ENCODE measurements at regions not wholly inside any gene's neighbourhood (a gene's known extent, or its start where the extent isn't known, plus 50 kb on each side); places are given as distances from the start of the nearest gene placed in this dataset.

- no peak overlapping the region for H3K4me2 ChIP-seq (ENCODE audit: extremely low read depth, insufficient read depth, low read length)
- no peaks in the 10 kb centered on the region for H3K9me3 ChIP-seq (ENCODE audit: control insufficient read depth, insufficient read depth, low read depth, low read length)
- H4K20me1 ChIP-seq (ENCODE audit: control insufficient read depth, extremely low read depth, insufficient read depth, low read length) = no peaks in the 10 kb centered on the region
- no peak overlapping the region for H2AFZ ChIP-seq (ENCODE audit: low read length)
- H3K79me2 ChIP-seq (ENCODE audit: control insufficient read depth, insufficient read depth, low read length) = no peaks in the 10 kb centered on the region
- no peak for TF ChIP-seq CTCF (conservative IDR thresholded peaks at IDR 0.05 in 1 of 2, IDR thresholded peaks at IDR 0.05 in 1 of 2; ENCODE audit: low read depth in 1 of 2, low read length in 2 of 2)
- no peaks in the 10 kb centered on the region for H3K4me1 ChIP-seq (ENCODE audit: control insufficient read depth, extremely low read depth, insufficient read depth, low read length)
- DNase-seq (ENCODE audit: low read depth in 2 of 2) = no peak
- no peak overlapping the region for H3K4me3 ChIP-seq (replicated peaks in 1 of 4; ENCODE audit: control extremely low read depth in 1 of 4, insufficient read depth in 1 of 4, low read depth in 3 of 4, low read length in 4 of 4)
- no peak overlapping the region for H3K9ac ChIP-seq (ENCODE audit: insufficient read depth, low read length)
- H3K27me3 ChIP-seq (ENCODE audit: control insufficient read depth, insufficient read depth, low read length) = no peaks in the 10 kb centered on the region
- H3K36me3 ChIP-seq (ENCODE audit: control insufficient read depth, insufficient read depth, low read length) = no peaks in the 10 kb centered on the region
- no peak overlapping the region for H3K27ac ChIP-seq (ENCODE audit: insufficient read depth, low read length)
Observed at GRCh38 chr6:87921034-87921433, 126.6 kb upstream of the SPACA1 start.

- no peak overlapping the region for H3K9ac ChIP-seq (ENCODE audit: insufficient read depth, low read length)
- H3K36me3 ChIP-seq (ENCODE audit: control insufficient read depth, insufficient read depth, low read length) = no peaks in the 10 kb centered on the region
- no peak overlapping the region for H2AFZ ChIP-seq (ENCODE audit: low read length)
- H3K27ac ChIP-seq (ENCODE audit: insufficient read depth, low read length) = no peak overlapping the region
- DNase-seq (ENCODE audit: low read depth in 2 of 2) = no peak
- H3K27me3 ChIP-seq (ENCODE audit: control insufficient read depth, insufficient read depth, low read length) = no peaks in the 10 kb centered on the region
- H3K4me3 ChIP-seq (replicated peaks in 1 of 4; ENCODE audit: control extremely low read depth in 1 of 4, insufficient read depth in 1 of 4, low read depth in 3 of 4, low read length in 4 of 4) = no peak overlapping the region
- no peaks in the 10 kb centered on the region for H3K4me1 ChIP-seq (ENCODE audit: control insufficient read depth, extremely low read depth, insufficient read depth, low read length)
- no peak overlapping the region for H3K4me2 ChIP-seq (ENCODE audit: extremely low read depth, insufficient read depth, low read length)
- H3K9me3 ChIP-seq (ENCODE audit: control insufficient read depth, insufficient read depth, low read depth, low read length) = no peaks in the 10 kb centered on the region
- TF ChIP-seq CTCF (conservative IDR thresholded peaks at IDR 0.05 in 1 of 2, IDR thresholded peaks at IDR 0.05 in 1 of 2; ENCODE audit: low read depth in 1 of 2, low read length in 2 of 2) = no peak
- no peak for TF ChIP-seq EZH2 (IDR thresholded peaks at IDR 0.05; ENCODE audit: low read length, missing control alignments)
- H3K79me2 ChIP-seq (ENCODE audit: control insufficient read depth, insufficient read depth, low read length) = no peaks in the 10 kb centered on the region
- H4K20me1 ChIP-seq (ENCODE audit: control insufficient read depth, extremely low read depth, insufficient read depth, low read length) = no peaks in the 10 kb centered on the region
Observed at GRCh38 chr6:87920245-87920644, 127.4 kb upstream of the SPACA1 start.

GRCh38 chr6:87919416-87919815 is 128.2 kb upstream of the SPACA1 start:
- no peak for TF ChIP-seq CTCF (conservative IDR thresholded peaks at IDR 0.05 in 1 of 2, IDR thresholded peaks at IDR 0.05 in 1 of 2; ENCODE audit: low read depth in 1 of 2, low read length in 2 of 2)
- TF ChIP-seq EZH2 (IDR thresholded peaks at IDR 0.05; ENCODE audit: low read length, missing control alignments) = no peak
- Histone ChIP-seq H3K4me1 (ENCODE audit: control insufficient read depth, extremely low read depth, insufficient read depth, low read length) (no peaks in the 10 kb centered on the region), H4K20me1 (ENCODE audit: control insufficient read depth, extremely low read depth, insufficient read depth, low read length) (no peaks in the 10 kb centered on the region), H3K9me3 (ENCODE audit: control insufficient read depth, insufficient read depth, low read depth, low read length) (no peaks in the 10 kb centered on the region), H3K27me3 (ENCODE audit: control insufficient read depth, insufficient read depth, low read length) (no peaks in the 10 kb centered on the region), H3K4me3 (replicated peaks in 1 of 4; ENCODE audit: control extremely low read depth in 1 of 4, insufficient read depth in 1 of 4, low read depth in 3 of 4, low read length in 4 of 4) (no peak overlapping the region), H3K4me2 (ENCODE audit: extremely low read depth, insufficient read depth, low read length) (no peak overlapping the region), H3K79me2 (ENCODE audit: control insufficient read depth, insufficient read depth, low read length) (no peaks in the 10 kb centered on the region), H3K9ac (ENCODE audit: insufficient read depth, low read length) (no peak overlapping the region), H2AFZ (ENCODE audit: low read length) (no peak overlapping the region), H3K36me3 (ENCODE audit: control insufficient read depth, insufficient read depth, low read length) (no peaks in the 10 kb centered on the region), H3K27ac (ENCODE audit: insufficient read depth, low read length) (no peak overlapping the region)
- DNase-seq (ENCODE audit: low read depth in 2 of 2) = no peak
